HG03342 (cell line): ENCODE measurements at regions not wholly inside any gene's neighbourhood (a gene's known extent, or its start where the extent isn't known, plus 50 kb on each side); places are given as distances from the start of the nearest gene placed in this dataset.
"Not testable (repeated sequence)": the region's sequence is repeated elsewhere in the genome, so short reads cannot be mapped to it uniquely, and the experiment has no call there.

Experiments used
- ATAC-seq: cut with Tn5 transposase; IDR thresholded peaks from one replicate; pipeline ENCODE4 v1.9.1; 2021; ENCODE audit warnings: mild to moderate bottlenecking, moderate library complexity; ENCODE audit not compliant: unreplicated experiment

GRCh38 chr17:21550031-21550430, 142.3 kb upstream of the KCNJ18 start:
- not testable (repeated sequence) for ATAC-seq

GRCh38 chr17:21551081-21551881, 141.0 kb upstream of the KCNJ18 start:
- peak; percentile 57 for ATAC-seq

- not testable (repeated sequence) for ATAC-seq
These were observed 133.4 kb upstream of the KCNJ18 start for GRCh38 chr17:21558921-21559320.

- ATAC-seq = no peak
These were observed 128.1 kb upstream of the KCNJ18 start for GRCh38 chr17:21564262-21564661.

GRCh38 chr17:21564757-21565156, 127.6 kb upstream of the KCNJ18 start:
- not testable (repeated sequence) for ATAC-seq

- not testable (repeated sequence) for ATAC-seq
These were observed 121.9 kb upstream of the KCNJ18 start for GRCh38 chr17:21570427-21570826.

- not testable (repeated sequence) for ATAC-seq
These were observed 120.2 kb upstream of the KCNJ18 start for GRCh38 chr17:21572148-21572547.

- not testable (repeated sequence) for ATAC-seq
These were observed 118.9 kb upstream of the KCNJ18 start for GRCh38 chr17:21573271-21573960.

- no peak for ATAC-seq
These were observed 118.2 kb upstream of the KCNJ18 start for GRCh38 chr17:21573961-21574610.

GRCh38 chr17:21574611-21575255, 117.6 kb upstream of the KCNJ18 start:
- ATAC-seq = not testable (repeated sequence)

- not testable (repeated sequence) for ATAC-seq
These were observed 113.5 kb upstream of the KCNJ18 start for GRCh38 chr17:21578783-21579182.

GRCh38 chr17:21592774-21593173, 99.5 kb upstream of the KCNJ18 start:
- ATAC-seq = no peak

GRCh38 chr17:21593452-21594105, 98.7 kb upstream of the KCNJ18 start:
- ATAC-seq = not testable (repeated sequence)

- ATAC-seq = no peak
These were observed 97.2 kb upstream of the KCNJ18 start for GRCh38 chr17:21595086-21595485.

GRCh38 chr17:21602176-21602575, 90.1 kb upstream of the KCNJ18 start:
- ATAC-seq = no peak

- ATAC-seq = not testable (repeated sequence)
These were observed 89.0 kb upstream of the KCNJ18 start for GRCh38 chr17:21603292-21603691.

- not testable (repeated sequence) for ATAC-seq
These were observed 80.9 kb upstream of the KCNJ18 start for GRCh38 chr17:21611443-21611842.

- ATAC-seq = not testable (repeated sequence)
These were observed 79.9 kb upstream of the KCNJ18 start for GRCh38 chr17:21612123-21613070.

GRCh38 chr17:21613071-21613429, 79.3 kb upstream of the KCNJ18 start:
- no peak for ATAC-seq
